Neuronal stem cell (in vitro differentiated cells): ENCODE measurements at regions not wholly inside any gene's neighbourhood (a gene's known extent, or its start where the extent isn't known, plus 50 kb on each side); places are given as distances from the start of the nearest gene placed in this dataset.
A peak's percentile ranks its signal among the peaks of the same experiment; 100 is the strongest.
"Not testable (repeated sequence)": the region's sequence is repeated elsewhere in the genome, so short reads cannot be mapped to it uniquely, and the experiment has no call there.

Experiments used
- DNase-seq: peaks from one replicate; pipeline ENCODE4 v3.0.0-alpha.2; 2013; ENCODE audit warnings: low spot score
- H2AFZ ChIP-seq: one replicate; pipeline ENCODE4 v1.6.1; 2013; ENCODE audit warnings: mild to moderate bottlenecking, low read length, inconsistent platforms
- H2AK5ac ChIP-seq: 2 replicates; pipeline ENCODE4 v1.6.1; 2013; ENCODE audit warnings: low read depth, mild to moderate bottlenecking, inconsistent platforms, low read length, moderate library complexity, mixed read lengths
- H2BK120ac ChIP-seq: 2 replicates; pipeline ENCODE4 v1.6.1; 2013; ENCODE audit warnings: low read depth, mild to moderate bottlenecking, inconsistent platforms, low read length, moderate library complexity, mixed read lengths
- H2BK12ac ChIP-seq: one replicate; pipeline ENCODE4 v1.6.1; 2013; ENCODE audit warnings: low read length, inconsistent platforms
- H2BK15ac ChIP-seq: 2 replicates; pipeline ENCODE4 v1.6.1; 2013; ENCODE audit warnings: mild to moderate bottlenecking, low read length, inconsistent platforms, mixed read lengths
- H2BK5ac ChIP-seq: one replicate; pipeline ENCODE4 v1.6.1; 2013; ENCODE audit warnings: inconsistent platforms, mild to moderate bottlenecking, low read length, moderate library complexity
- H3K14ac ChIP-seq: one replicate; pipeline ENCODE4 v1.6.1; 2013; ENCODE audit warnings: low read length, inconsistent platforms
- H3K18ac ChIP-seq: 2 replicates; pipeline ENCODE4 v1.6.1; 2013; ENCODE audit warnings: low read length, inconsistent platforms
- H3K23ac ChIP-seq: 2 replicates; pipeline ENCODE4 v1.6.1; 2013; ENCODE audit warnings: low read depth, mild to moderate bottlenecking, mixed read lengths, low read length, inconsistent platforms; ENCODE audit not compliant: poor library complexity
- H3K27ac ChIP-seq: replicated peaks from 3 replicates; pipeline ENCODE4 v1.5.1; 2013; ENCODE audit warnings: low read length, inconsistent platforms
- H3K27me3 ChIP-seq, 3 experiments: 2 replicates each; pipeline ENCODE4 v1.6.1; 2013; ENCODE audit warnings: low read length in 3 of 3, mild to moderate bottlenecking in 2 of 3, inconsistent platforms in 1 of 3, low read depth in 1 of 3, mixed read lengths in 1 of 3, moderate library complexity in 1 of 3; ENCODE audit not compliant: control insufficient read depth in 3 of 3, insufficient read depth in 3 of 3
- H3K36me3 ChIP-seq, 2 donors: replicated peaks in 1 of 2; 2 replicates each; pipeline ENCODE4 v1.6.1; 2013; ENCODE audit warnings: low read length in 2 of 2; ENCODE audit not compliant: control insufficient read depth in 2 of 2, insufficient read depth in 2 of 2
- H3K4ac ChIP-seq: 2 replicates; pipeline ENCODE4 v1.6.1; 2013; ENCODE audit warnings: inconsistent platforms, mild to moderate bottlenecking, low read length, moderate library complexity
- H3K4me1 ChIP-seq, 2 donors: 1 replicate in 1 of 2; 2 replicates in 1 of 2; pipeline ENCODE4 v1.6.1; 2013; ENCODE audit warnings: low read length in 2 of 2, low read depth in 1 of 2; ENCODE audit not compliant: control insufficient read depth in 2 of 2, insufficient read depth in 1 of 2
- H3K4me2 ChIP-seq: one replicate; pipeline ENCODE4 v1.6.1; 2013; ENCODE audit warnings: mild to moderate bottlenecking, low read length, inconsistent platforms; ENCODE audit not compliant: insufficient read depth, poor library complexity, severe bottlenecking
- H3K4me3 ChIP-seq, 2 donors: 2 replicates each; pipeline ENCODE4 v1.5.1; 2013; ENCODE audit warnings: low read length in 2 of 2, mild to moderate bottlenecking in 2 of 2, inconsistent platforms in 1 of 2, moderate library complexity in 1 of 2
- H3K79me1 ChIP-seq: one replicate; pipeline ENCODE4 v1.6.1; 2013; ENCODE audit warnings: low read depth, mild to moderate bottlenecking, inconsistent platforms, low read length, moderate library complexity
- H3K9ac ChIP-seq: one replicate; pipeline ENCODE4 v1.6.1; 2013; ENCODE audit warnings: mild to moderate bottlenecking, low read depth, low read length, inconsistent platforms; ENCODE audit not compliant: poor library complexity
- H3K9me3 ChIP-seq, 2 donors: replicated peaks in 1 of 2; 2 replicates each; pipeline versions ENCODE3 to v1.6.1; 2013; ENCODE audit warnings: low read length in 2 of 2, mild to moderate bottlenecking in 2 of 2, inconsistent platforms in 1 of 2, low read depth in 1 of 2, mixed read lengths in 1 of 2, moderate library complexity in 1 of 2; ENCODE audit not compliant: control insufficient read depth in 2 of 2, insufficient read depth in 1 of 2
- H4K8ac ChIP-seq: one replicate; pipeline ENCODE4 v1.6.1; 2013; ENCODE audit warnings: low read depth, mild to moderate bottlenecking, inconsistent platforms, low read length, moderate library complexity
- H4K91ac ChIP-seq: one replicate; pipeline ENCODE4 v1.6.1; 2013; ENCODE audit warnings: low read length, low read depth, mild to moderate bottlenecking, inconsistent platforms; ENCODE audit not compliant: poor library complexity
- WGBS, 2 donors: extraction: QIAGEN DNeasy Blood & Tissue Kit; methylation state at CpG; one replicate each; pipeline ENCODE4 v1.1.7; 2013; ENCODE audit warnings: missing lambda C conversion rate in 2 of 2, mixed read lengths in 1 of 2; ENCODE audit not compliant: insufficient read length in 2 of 2, insufficient replicate concordance in 1 of 2; ENCODE audit errors: extremely low coverage in 2 of 2; 5-methylcytosine and 5-hydroxymethylcytosine counted together

DNA sequence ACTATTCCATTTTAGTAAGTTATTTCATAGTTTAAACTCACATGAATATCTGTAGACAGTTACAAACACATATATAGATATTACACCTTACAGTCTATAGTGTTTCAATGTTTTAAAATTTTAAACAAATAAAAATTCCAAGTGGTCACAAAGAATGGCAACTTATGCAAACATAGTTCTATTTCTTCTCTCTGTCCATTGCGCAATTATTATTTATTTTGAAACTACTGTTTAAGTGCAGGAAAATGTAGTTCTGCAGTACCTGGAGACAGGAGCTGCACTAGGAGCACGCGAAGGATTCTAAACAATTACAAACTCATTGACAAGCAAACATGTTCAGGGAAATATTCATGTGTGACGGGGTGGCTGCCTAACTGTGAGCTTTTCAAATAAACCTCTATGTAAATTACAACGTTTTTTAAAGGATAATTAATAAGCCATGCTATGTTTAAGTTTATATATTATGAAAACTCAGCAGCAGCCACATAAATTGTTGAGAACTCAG, 312.0 kb upstream of the DUSP10 start:
- no peak overlapping the region for H3K4ac ChIP-seq
- no peaks in the 10 kb centered on the region for H3K36me3 ChIP-seq
- no peak overlapping the region for H3K4me2 ChIP-seq
- H2AFZ ChIP-seq: no peak overlapping the region
- H3K18ac ChIP-seq: no peak overlapping the region
- no peak overlapping the region for H4K8ac ChIP-seq
- no peak for DNase-seq
- no peak overlapping the region for H2BK120ac ChIP-seq
- no peaks in the 10 kb centered on the region for H3K9me3 ChIP-seq
- no peak overlapping the region for H3K27ac ChIP-seq
- no peak overlapping the region for H2BK12ac ChIP-seq
- no peak overlapping the region for H4K91ac ChIP-seq
- H3K9ac ChIP-seq: no peak overlapping the region
- no peak overlapping the region for H2BK5ac ChIP-seq
- peaks cover 3% of the 10 kb centered on the region for H3K79me1 ChIP-seq
- H2BK15ac ChIP-seq: no peak overlapping the region
- WGBS, 2 donors: no CpG with 5 or more reads among the region's 5 CpGs
- H2AK5ac ChIP-seq: no peak overlapping the region
- H3K4me1 ChIP-seq: no peaks in the 10 kb centered on the region
- H3K23ac ChIP-seq: no peak overlapping the region
- no peak overlapping the region for H3K14ac ChIP-seq
- H3K4me3 ChIP-seq: no peak overlapping the region
- no peaks in the 10 kb centered on the region for H3K27me3 ChIP-seq

DNA sequence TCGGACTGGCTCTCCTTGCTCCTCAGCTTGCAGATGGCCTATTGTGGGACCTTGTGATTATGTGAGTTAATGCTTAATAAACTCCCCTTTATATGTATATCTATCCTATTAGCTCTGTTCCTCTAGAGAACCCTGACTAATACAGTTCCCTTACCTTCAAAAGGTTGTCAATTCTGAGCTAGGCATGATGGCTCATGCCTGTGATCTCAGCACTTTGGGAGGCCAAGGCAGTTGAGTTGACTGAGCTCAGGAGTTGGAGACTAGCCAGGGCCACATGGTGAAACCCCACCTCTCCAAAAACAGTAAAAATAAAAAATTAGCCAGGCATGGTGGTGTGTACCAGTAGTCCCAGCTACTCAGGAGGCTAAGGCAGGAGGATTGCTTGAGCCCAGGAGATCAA, 309.4 kb upstream of the DUSP10 start:
- H3K4ac ChIP-seq, H3K27me3 ChIP-seq, H2BK5ac ChIP-seq, H3K27ac ChIP-seq, H3K36me3 ChIP-seq, H3K23ac ChIP-seq, H3K4me3 ChIP-seq, H2AK5ac ChIP-seq, H3K79me1 ChIP-seq, H4K91ac ChIP-seq, DNase-seq, H2BK120ac ChIP-seq, H4K8ac ChIP-seq, H2BK12ac ChIP-seq, H3K9me3 ChIP-seq, H2BK15ac ChIP-seq, H3K14ac ChIP-seq, H3K18ac ChIP-seq, H3K4me2 ChIP-seq, H3K9ac ChIP-seq, H2AFZ ChIP-seq, H3K4me1 ChIP-seq: not testable (repeated sequence)
- WGBS, 2 donors: no CpG with 5 or more reads among the region's 1 CpG

DNA sequence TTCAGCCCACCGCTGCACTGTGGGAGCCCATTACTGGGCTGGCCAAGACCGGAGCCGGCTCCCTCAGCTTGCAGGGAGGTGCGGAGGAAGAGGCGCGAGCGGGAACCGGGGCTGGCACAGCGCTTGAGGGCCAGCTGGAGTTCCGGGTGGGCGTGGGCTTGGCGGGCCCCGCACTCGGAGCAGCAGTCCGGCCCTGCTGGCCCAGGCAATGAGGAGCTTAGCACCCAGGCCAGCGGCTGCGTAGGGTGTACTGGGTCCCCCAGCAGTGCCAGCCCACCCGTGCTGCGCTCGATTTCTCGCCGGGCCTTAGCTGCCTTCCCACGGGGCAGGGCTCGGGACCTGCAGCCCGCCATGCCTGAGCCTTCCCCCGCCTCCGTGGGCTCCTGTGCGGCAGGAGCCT, 307.8 kb upstream of the DUSP10 start:
- not testable (repeated sequence) for H3K14ac ChIP-seq, H4K91ac ChIP-seq, H3K4me3 ChIP-seq, H3K27ac ChIP-seq, H3K4me2 ChIP-seq, H2BK15ac ChIP-seq, DNase-seq, H2BK120ac ChIP-seq, H2AK5ac ChIP-seq, H3K4ac ChIP-seq, H4K8ac ChIP-seq, H2BK5ac ChIP-seq, H3K9me3 ChIP-seq, H2BK12ac ChIP-seq, H3K4me1 ChIP-seq, H2AFZ ChIP-seq, H3K23ac ChIP-seq, H3K79me1 ChIP-seq, H3K9ac ChIP-seq, H3K36me3 ChIP-seq, H3K18ac ChIP-seq, H3K27me3 ChIP-seq
- WGBS, 2 donors: no CpG with 5 or more reads among the region's 28 CpGs

DNA sequence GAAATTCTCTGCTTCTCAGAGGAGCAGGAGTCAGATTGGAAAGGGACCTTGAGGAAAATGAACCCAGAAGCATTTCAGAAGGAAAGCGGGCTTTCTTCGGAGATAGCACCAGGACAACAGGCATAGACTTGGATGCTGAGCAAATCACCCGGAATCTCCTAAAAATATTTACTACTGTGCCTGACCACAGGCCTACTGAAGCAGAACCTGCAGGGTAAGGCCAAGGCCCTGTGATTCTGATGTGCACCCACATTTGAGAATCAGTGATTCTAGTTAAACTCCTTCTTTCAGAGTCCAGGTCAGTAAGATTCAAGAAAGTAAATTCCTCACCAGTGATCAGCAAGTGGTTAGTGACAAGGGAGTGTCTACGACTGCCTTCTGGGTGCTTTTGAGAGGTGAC, 307.3 kb upstream of the DUSP10 start:
- no peaks in the 10 kb centered on the region for H3K36me3 ChIP-seq
- peaks cover 3% of the 10 kb centered on the region for H3K79me1 ChIP-seq
- no peaks in the 10 kb centered on the region for H3K27me3 ChIP-seq
- no CpG with 5 or more reads among the region's 4 CpGs for WGBS, 2 donors
- H3K4me1 ChIP-seq: no peaks in the 10 kb centered on the region
- H3K27ac ChIP-seq: no peak overlapping the region
- no peaks in the 10 kb centered on the region for H3K9me3 ChIP-seq
- no peak overlapping the region for H3K9ac ChIP-seq
- H3K23ac ChIP-seq: no peak overlapping the region
- no peak overlapping the region for H2AK5ac ChIP-seq
- DNase-seq: no peak
- H4K8ac ChIP-seq: no peak overlapping the region
- H3K18ac ChIP-seq: no peak overlapping the region
- no peak overlapping the region for H2BK5ac ChIP-seq
- no peak overlapping the region for H2AFZ ChIP-seq
- H2BK15ac ChIP-seq: no peak overlapping the region
- no peak overlapping the region for H3K4me3 ChIP-seq
- H3K14ac ChIP-seq: no peak overlapping the region
- H2BK12ac ChIP-seq: no peak overlapping the region
- no peak overlapping the region for H3K4me2 ChIP-seq
- H4K91ac ChIP-seq: no peak overlapping the region
- no peak overlapping the region for H2BK120ac ChIP-seq
- H3K4ac ChIP-seq: peak overlapping the region; percentile 14
